HepG2 (cell line): ENCODE measurements at regions not wholly inside any gene's neighbourhood (a gene's known extent, or its start where the extent isn't known, plus 50 kb on each side); places are given as distances from the start of the nearest gene placed in this dataset.

Experiments used
- ATAC-seq: fragments of 200-7000 bp; cut with Tn5 transposase; 3 replicates; pipeline ENCODE4 v1.9.1; 2020; ENCODE audit warnings: mild to moderate bottlenecking, moderate library complexity
- BruUV-seq: library from RNA; stranded (reverse); fragments of 400-500 nt; replicated peaks from 2 replicates; lab custom pipeline; 2021; lab: Mats Ljungman, UMichigan
- CTCF ChIA-PET: fragments of 300-600 bp; formaldehyde crosslinking; extraction: SDS; loops from one replicate; lab custom pipeline; 2021; ENCODE audit warnings: low total read pairs, inconsistent platforms, low intra/inter-chr PET ratio; lab: Yijun Ruan, JAX
- POLR2A ChIA-PET: fragments of 350-600 bp; sonication (Branson Sonifier 250); formaldehyde crosslinking; loops from one replicate; lab custom pipeline; 2020; ENCODE audit warnings: antibody characterized with exemption, inconsistent platforms; lab: Yijun Ruan, JAX
- DNase-seq: peaks from one replicate; pipeline ENCODE4 v3.0.0-alpha.2; 2015; ENCODE audit warnings: low spot score
- FAIRE-seq: peaks from 3 replicates; lab custom pipeline; 2011; peaks lifted over from hg19 to GRCh38; lab: Jason Lieb, UNC
- H2AFZ ChIP-seq: one replicate; pipeline ENCODE4 v1.6.1; 2011; ENCODE audit warnings: low read length, inconsistent platforms
- H3K27ac ChIP-seq: fragments of 300-600 bp; 3 replicates; pipeline ENCODE4 v1.8.0; 2011; ENCODE audit warnings: mixed run types, mild to moderate bottlenecking, mixed read lengths, low read length, inconsistent platforms; ENCODE audit not compliant: insufficient read depth; ENCODE audit errors: extremely low read length
- H3K27me3 ChIP-seq, 2 experiments: fragments of 200-600 bp in 1 of 2; 2 replicates in 1 of 2; 3 replicates in 1 of 2; pipeline versions ENCODE4 v1.6.0 to v1.8.0; 2011; ENCODE audit warnings: low read length in 2 of 2, mild to moderate bottlenecking in 2 of 2, moderate library complexity in 2 of 2, inconsistent platforms in 1 of 2; ENCODE audit not compliant: insufficient read depth in 2 of 2, control insufficient read depth in 1 of 2
- H3K36me3 ChIP-seq, 2 experiments: fragments of 200-600 bp in 1 of 2; replicated peaks in 1 of 2; 2 replicates in 1 of 2; 3 replicates in 1 of 2; pipeline versions ENCODE4 v1.5.1 to v1.8.0; 2011; ENCODE audit warnings: low read length in 2 of 2, inconsistent platforms in 1 of 2; ENCODE audit not compliant: insufficient read depth in 2 of 2, control insufficient read depth in 1 of 2
- H3K4me1 ChIP-seq: 2 replicates; pipeline ENCODE4 v1.5.1; 2012; ENCODE audit warnings: low read length, inconsistent platforms; ENCODE audit not compliant: insufficient read depth
- H3K4me2 ChIP-seq: 2 replicates; pipeline ENCODE4 v1.6.0; 2011; ENCODE audit warnings: low read depth, low read length, inconsistent platforms
- H3K4me3 ChIP-seq, 3 experiments: fragments of 200-600 bp in 1 of 3; sonication (generic), shearing (Covaris generic) in 1 of 3; replicated peaks in 1 of 3; 2 replicates each; pipeline ENCODE4 v1.5.1; 2011 to 2016; ENCODE audit warnings: low read length in 3 of 3, inconsistent platforms in 2 of 3, low read depth in 2 of 3, mild to moderate bottlenecking in 2 of 3, control low read depth in 1 of 3, mixed read lengths in 1 of 3; ENCODE audit not compliant: insufficient read depth in 1 of 3
- H3K79me2 ChIP-seq: one replicate; pipeline ENCODE4 v1.6.1; 2011; ENCODE audit warnings: low read length, inconsistent platforms; ENCODE audit not compliant: insufficient read depth
- H3K9ac ChIP-seq: 2 replicates; pipeline ENCODE4 v1.6.0; 2011; ENCODE audit warnings: mild to moderate bottlenecking, low read depth, low read length, inconsistent platforms; ENCODE audit not compliant: insufficient read depth
- H3K9me3 ChIP-seq: 2 replicates; pipeline ENCODE4 v1.5.1; 2012; ENCODE audit warnings: mild to moderate bottlenecking, low read length
- H4K20me1 ChIP-seq: 2 replicates; pipeline ENCODE4 v1.6.0; 2011; ENCODE audit warnings: inconsistent platforms, mild to moderate bottlenecking, low read length, moderate library complexity; ENCODE audit not compliant: insufficient read depth
- ELK4 ChIP-seq: sonication (generic); formaldehyde crosslinking; IDR thresholded peaks from 2 replicates; pipeline ENCODE4 v1.9.0; 2021; ENCODE audit warnings: missing genetic modification reagents, borderline replicate concordance
- MNT ChIP-seq: fragments of 450-650 bp; IDR thresholded peaks from 2 replicates; pipeline ENCODE4 v1.6.1; 2016
- SSRP1 ChIP-seq: IDR thresholded peaks from 2 replicates; pipeline ENCODE4 v1.6.1; 2016; ENCODE audit warnings: control low read depth
- WGBS: methylation state at CpG from one replicate; pipeline ENCODE4 v1.1.6; 2017; ENCODE audit warnings: low lambda C conversion rate; 5-methylcytosine and 5-hydroxymethylcytosine counted together
- in situ Hi-C: cut with HindIII; loops from 2 replicates; pipeline ENCODE4 v1.10.0; 2017; ENCODE audit warnings: low pct_unique_long_range_greater_than_20kb; ENCODE audit not compliant: extremely low pct_ligation_motif_present
- intact Hi-C: fragments of 100-400 bp; cut with micrococcal nuclease; formaldehyde crosslinking; loops from one replicate; pipeline ENCODE4 v1.10.0; 2022; ENCODE audit not compliant: unreplicated experiment

GRCh38 chr9:135335691-135336181, 143.8 kb upstream of the PPP1R26 start (continued):
- no peak for TF ChIP-seq SSRP1 (CRISPR knock-in tag)

GRCh38 chr9:135336722-135337527, 142.7 kb upstream of the PPP1R26 start:
- Histone ChIP-seq H4K20me1 (no peaks in the 10 kb centered on the region), H3K9ac (no peak overlapping the region), H3K27ac (no peak overlapping the region), H3K27me3 (peaks cover 11 to 36% of the 10 kb centered on the region in 2 experiments), H3K4me3 (no peak overlapping the region), H3K4me1 (no peaks in the 10 kb centered on the region), H3K9me3 (0 out of 2 replicates have a peak, but pooled peaks cover 10% of the 10 kb centered on the region), H3K4me2 (no peak overlapping the region), H3K79me2 (no peaks in the 10 kb centered on the region), H3K36me3 (no peaks in the 10 kb centered on the region), H2AFZ (no peak overlapping the region)
- intact Hi-C loops: no loop called here
- TF ChIP-seq MNT: peak; percentile 99
- TF ChIP-seq ELK4 (CRISPR knock-in tag): no peak
- in situ Hi-C loops: no loop called here
- FAIRE-seq: no peak
- ChIA-PET CTCF (no interaction called here), POLR2A (no interaction called here)
- DNase-seq: no peak
- BruUV-seq: no TSS peak
- 11% methylated on average over 21 of the region's 23 CpGs for WGBS
- ATAC-seq: no peak
